ENCODE measurements at regions not wholly inside any gene's neighbourhood (a gene's known extent, or its start where the extent isn't known, plus 50 kb on each side); places are given as distances from the start of the nearest gene placed in this dataset.

GRCh38 chr22:19610518-19611253 lies 86.5 kb upstream of the CLDN5 start:
- H3K27ac Mint-ChIP-seq: no peak overlapping the region
- peaks cover 43% of the 10 kb centered on the region for H3K4me1 Mint-ChIP-seq

GRCh38 chr22:19611590-19611989 lies 87.4 kb upstream of the CLDN5 start:
- no peaks in the 10 kb centered on the region for H3K9me3 Mint-ChIP-seq
- no peaks in the 10 kb centered on the region for H3K27me3 Mint-ChIP-seq
- H3K4me1 Mint-ChIP-seq: peaks cover 39% of the 10 kb centered on the region
- no peaks in the 10 kb centered on the region for H3K36me3 Mint-ChIP-seq
- no peak overlapping the region for H3K4me3 Mint-ChIP-seq
- no peak overlapping the region for H3K27ac Mint-ChIP-seq

More at GRCh38 chr22:19610518-19611253, 86.5 kb upstream of the CLDN5 start:
- no peaks in the 10 kb centered on the region for H3K27me3 Mint-ChIP-seq
- no peaks in the 10 kb centered on the region for H3K9me3 Mint-ChIP-seq
- H3K4me3 Mint-ChIP-seq: peak overlapping the region; percentile 7
- no peaks in the 10 kb centered on the region for H3K36me3 Mint-ChIP-seq

GRCh38 chr22:19612866-19613572 lies 88.8 kb upstream of the CLDN5 start:
- Mint-ChIP-seq H3K4me1 (peaks cover 30% of the 10 kb centered on the region), H3K9me3 (no peaks in the 10 kb centered on the region), H3K27me3 (no peaks in the 10 kb centered on the region), H3K27ac (no peak overlapping the region), H3K36me3 (no peaks in the 10 kb centered on the region), H3K4me3 (no peak overlapping the region)

GRCh38 chr22:19614536-19614863 lies 90.3 kb upstream of the CLDN5 start:
- H3K4me3 Mint-ChIP-seq: no peak overlapping the region
- no peaks in the 10 kb centered on the region for H3K36me3 Mint-ChIP-seq
- H3K9me3 Mint-ChIP-seq: no peaks in the 10 kb centered on the region
- no peak overlapping the region for H3K27ac Mint-ChIP-seq
- peaks cover 28% of the 10 kb centered on the region for H3K4me1 Mint-ChIP-seq
- H3K27me3 Mint-ChIP-seq: no peaks in the 10 kb centered on the region

GRCh38 chr22:19615001-19615461 lies 90.8 kb upstream of the CLDN5 start:
- no peak overlapping the region for H3K4me3 Mint-ChIP-seq
- H3K27me3 Mint-ChIP-seq: no peaks in the 10 kb centered on the region
- peaks cover 32% of the 10 kb centered on the region for H3K4me1 Mint-ChIP-seq
- H3K27ac Mint-ChIP-seq: no peak overlapping the region
- no peaks in the 10 kb centered on the region for H3K36me3 Mint-ChIP-seq
- no peaks in the 10 kb centered on the region for H3K9me3 Mint-ChIP-seq

GRCh38 chr22:19615867-19616581 lies 91.8 kb upstream of the CLDN5 start:
- no peaks in the 10 kb centered on the region for H3K27me3 Mint-ChIP-seq
- no peaks in the 10 kb centered on the region for H3K36me3 Mint-ChIP-seq
- no peak overlapping the region for H3K4me3 Mint-ChIP-seq
- H3K27ac Mint-ChIP-seq: no peak overlapping the region
- H3K9me3 Mint-ChIP-seq: no peaks in the 10 kb centered on the region
- peaks cover 23% of the 10 kb centered on the region for H3K4me1 Mint-ChIP-seq

- H3K4me1 Mint-ChIP-seq: peaks cover 20% of the 10 kb centered on the region
- H3K9me3 Mint-ChIP-seq: no peaks in the 10 kb centered on the region
- no peaks in the 10 kb centered on the region for H3K27me3 Mint-ChIP-seq
- H3K4me3 Mint-ChIP-seq: no peak overlapping the region
- H3K36me3 Mint-ChIP-seq: no peaks in the 10 kb centered on the region
- peak overlapping the region; percentile 14 for H3K27ac Mint-ChIP-seq
These were observed 94.9 kb upstream of the SEPTIN5 start for GRCh38 chr22:19619144-19620009.

- Mint-ChIP-seq H3K4me1 (peaks cover 20% of the 10 kb centered on the region), H3K27me3 (no peaks in the 10 kb centered on the region), H3K36me3 (no peaks in the 10 kb centered on the region), H3K4me3 (no peak overlapping the region), H3K27ac (no peak overlapping the region), H3K9me3 (no peaks in the 10 kb centered on the region)
These were observed 93.4 kb upstream of the SEPTIN5 start for GRCh38 chr22:19620742-19621371.

GRCh38 chr22:19621373-19622060 lies 92.8 kb upstream of the SEPTIN5 start:
- Mint-ChIP-seq H3K9me3 (no peaks in the 10 kb centered on the region), H3K27me3 (no peaks in the 10 kb centered on the region), H3K4me1 (peaks cover 20% of the 10 kb centered on the region), H3K36me3 (no peaks in the 10 kb centered on the region), H3K27ac (no peak overlapping the region), H3K4me3 (no peak overlapping the region)

- no peaks in the 10 kb centered on the region for H3K36me3 Mint-ChIP-seq
- no peak overlapping the region for H3K27ac Mint-ChIP-seq
- no peaks in the 10 kb centered on the region for H3K27me3 Mint-ChIP-seq
- no peaks in the 10 kb centered on the region for H3K9me3 Mint-ChIP-seq
- peaks cover 20% of the 10 kb centered on the region for H3K4me1 Mint-ChIP-seq
- H3K4me3 Mint-ChIP-seq: no peak overlapping the region
These were observed 92.3 kb upstream of the SEPTIN5 start for GRCh38 chr22:19622061-19622441.

GRCh38 chr22:19625331-19626041 lies 88.8 kb upstream of the SEPTIN5 start:
- H3K27ac Mint-ChIP-seq: no peak overlapping the region
- no peaks in the 10 kb centered on the region for H3K9me3 Mint-ChIP-seq
- peaks cover 6% of the 10 kb centered on the region for H3K4me1 Mint-ChIP-seq
- H3K27me3 Mint-ChIP-seq: no peaks in the 10 kb centered on the region
- H3K4me3 Mint-ChIP-seq: no peak overlapping the region
- H3K36me3 Mint-ChIP-seq: no peaks in the 10 kb centered on the region

GRCh38 chr22:19626042-19626587 lies 88.2 kb upstream of the SEPTIN5 start:
- no peaks in the 10 kb centered on the region for H3K27me3 Mint-ChIP-seq
- no peak overlapping the region for H3K27ac Mint-ChIP-seq
- no peaks in the 10 kb centered on the region for H3K9me3 Mint-ChIP-seq
- H3K4me3 Mint-ChIP-seq: no peak overlapping the region
- no peaks in the 10 kb centered on the region for H3K36me3 Mint-ChIP-seq
- H3K4me1 Mint-ChIP-seq: peaks cover 6% of the 10 kb centered on the region

- Mint-ChIP-seq H3K27me3 (no peaks in the 10 kb centered on the region), H3K27ac (no peak overlapping the region), H3K4me3 (no peak overlapping the region), H3K4me1 (peaks cover 6% of the 10 kb centered on the region), H3K36me3 (no peaks in the 10 kb centered on the region), H3K9me3 (no peaks in the 10 kb centered on the region)
These were observed 87.6 kb upstream of the SEPTIN5 start for GRCh38 chr22:19626666-19627065.
